Coronary artery (tissue), 2 donors: ENCODE measurements at regions not wholly inside any gene's neighbourhood (a gene's known extent, or its start where the extent isn't known, plus 50 kb on each side); places are given as distances from the start of the nearest gene placed in this dataset.

ENCODE experiments used
- DNase-seq: peaks from one replicate; pipeline ENCODE4 v3.0.0-alpha.2; 2017; ENCODE audit warnings: low spot score
- H3K27ac ChIP-seq, 2 donors: fragments of 200-600 bp; sonication (generic); one replicate each; pipeline ENCODE4 v1.5.1; 2016 to 2019
- H3K4me3 ChIP-seq: fragments of 200-600 bp; sonication (generic); 2 replicates; pipeline ENCODE4 v1.5.1; 2016; ENCODE audit warnings: mild to moderate bottlenecking, moderate library complexity
- CTCF ChIP-seq: fragments of 200-600 bp; sonication (generic); IDR thresholded peaks from one replicate; pipeline ENCODE4 v1.5.1; 2019; ENCODE audit warnings: antibody characterized with exemption

GRCh38 chr12:4223273-4223845, 50.2 kb upstream of the CCND2 start:
- Histone ChIP-seq H3K27ac (no peak overlapping the region), H3K4me3 (no peak overlapping the region)
- peak; percentile 35 for DNase-seq
- TF ChIP-seq CTCF, result no peak

GRCh38 chr12:4221258-4221620, 52.3 kb upstream of the CCND2 start:
- H3K4me3 ChIP-seq, result no peak overlapping the region
- DNase-seq, result no peak

GRCh38 chr12:4220536-4221257, 52.9 kb upstream of the CCND2 start:
- TF ChIP-seq CTCF, result no peak
- Histone ChIP-seq H3K4me3 (no peak overlapping the region), H3K27ac (no peak overlapping the region)
- peak; percentile 31 for DNase-seq

More at GRCh38 chr12:4221258-4221620, 52.3 kb upstream of the CCND2 start:
- no peak overlapping the region for H3K27ac ChIP-seq
- no peak for TF ChIP-seq CTCF

- H3K27ac ChIP-seq, result no peak overlapping the region
These were observed 56.5 kb upstream of the CCND2 start for GRCh38 chr12:4217091-4217490.

GRCh38 chr12:4216187-4216927, 57.2 kb upstream of the CCND2 start:
- DNase-seq, result peak; percentile 9
- TF ChIP-seq CTCF, result no peak
- H3K4me3 ChIP-seq, result no peak overlapping the region
- no peak overlapping the region for H3K27ac ChIP-seq

More at GRCh38 chr12:4217091-4217490, 56.5 kb upstream of the CCND2 start:
- no peak for TF ChIP-seq CTCF
- no peak overlapping the region for H3K4me3 ChIP-seq
- DNase-seq, result peak; percentile 22

- TF ChIP-seq CTCF, result no peak
- Histone ChIP-seq H3K4me3 (no peak overlapping the region), H3K27ac (no peak overlapping the region)
- peak; percentile 70 for DNase-seq
These were observed 58.1 kb upstream of the CCND2 start for GRCh38 chr12:4215229-4216186.
